ENCODE measurements at regions not wholly inside any gene's neighbourhood (a gene's known extent, or its start where the extent isn't known, plus 50 kb on each side); places are given as distances from the start of the nearest gene placed in this dataset.
"Not testable (repeated sequence)": the region's sequence is repeated elsewhere in the genome, so short reads cannot be mapped to it uniquely, and the experiment has no call there.

DNA sequence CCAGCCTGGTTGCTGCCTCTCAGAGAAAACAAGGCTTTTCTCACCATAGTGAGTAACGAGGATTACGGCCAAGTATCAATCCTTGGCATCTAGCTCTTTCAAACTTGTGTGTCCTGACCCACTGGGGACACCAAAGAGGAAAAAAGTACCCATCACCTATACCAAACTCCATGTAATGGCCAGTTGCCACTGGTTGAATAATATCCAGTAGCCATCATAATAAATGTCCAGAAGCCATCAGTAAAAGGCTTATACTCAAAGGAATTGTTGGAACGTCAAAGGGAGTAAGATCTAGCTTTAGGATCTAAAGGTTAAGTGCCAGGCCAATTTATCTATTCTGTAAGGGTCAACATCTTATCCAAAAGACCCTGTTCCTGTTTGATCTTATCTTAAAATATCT lies 91.1 kb downstream of the PTPRS start:
- DNase-seq, result no peak
- H3K4me1 ChIP-seq (ENCODE audit: control insufficient read depth, insufficient read depth, low read length), result peaks cover 4% of the 10 kb centered on the region
- H3K27me3 ChIP-seq (ENCODE audit: control insufficient read depth, insufficient read depth, low read length), result no peaks in the 10 kb centered on the region
- H3K27ac ChIP-seq (ENCODE audit: low read length), result no peak overlapping the region
- H3K36me3 ChIP-seq (ENCODE audit: control insufficient read depth, insufficient read depth, low read length), result peaks cover 26% of the 10 kb centered on the region
- H3K4me3 ChIP-seq (ENCODE audit: low read length), result no peak overlapping the region
- peaks cover 2% of the 10 kb centered on the region for H3K9me3 ChIP-seq (replicated peaks; ENCODE audit: control insufficient read depth, low read depth, low read length)
- 100% methylated on average over 1 of the region's 3 CpGs for WGBS (ENCODE audit: insufficient coverage)

DNA sequence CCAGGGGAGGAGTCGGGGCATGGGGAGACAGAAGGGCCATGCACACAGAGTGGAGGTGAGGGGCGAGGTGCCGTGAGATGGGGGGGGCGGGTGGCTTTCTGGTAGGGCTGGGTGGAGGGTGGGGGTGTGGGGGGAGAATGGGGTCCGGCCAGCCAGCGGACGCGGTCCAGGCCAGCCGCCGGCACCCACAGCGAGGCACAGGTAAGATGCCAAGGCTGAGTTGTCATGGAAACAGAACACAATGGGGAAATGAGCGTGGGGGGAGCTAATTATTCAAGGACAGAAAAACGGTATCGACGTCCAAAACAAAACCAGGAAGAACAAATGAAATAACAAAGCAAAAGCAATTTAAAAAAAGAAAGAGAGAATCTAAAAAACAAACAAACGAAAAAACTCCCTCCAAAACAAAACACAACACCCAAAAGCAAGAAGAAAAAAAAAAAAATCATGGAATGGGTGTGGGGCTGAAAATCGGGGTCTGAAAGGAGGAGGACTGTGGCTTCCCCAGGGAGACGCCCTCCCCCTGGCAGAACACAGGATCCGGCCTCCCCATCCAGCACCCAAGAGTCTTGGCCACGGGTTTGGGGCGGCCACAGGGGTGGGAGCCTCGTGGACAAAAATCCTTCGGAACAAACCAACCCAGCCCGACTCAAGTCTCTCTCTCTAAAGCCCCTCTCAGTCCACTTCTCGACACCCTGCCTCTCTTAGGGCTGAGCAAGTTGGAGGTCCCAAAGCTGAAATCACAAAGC lies 92.5 kb downstream of the PTPRS start:
- WGBS (ENCODE audit: insufficient coverage), result 86% methylated on average over 14 of the region's 25 CpGs
- no peak for DNase-seq
- peaks cover 1% of the 10 kb centered on the region for H3K4me1 ChIP-seq (ENCODE audit: control insufficient read depth, insufficient read depth, low read length)
- H3K9me3 ChIP-seq (replicated peaks; ENCODE audit: control insufficient read depth, low read depth, low read length), result no peaks in the 10 kb centered on the region
- H3K4me3 ChIP-seq (ENCODE audit: low read length), result no peak overlapping the region
- peaks cover 35% of the 10 kb centered on the region for H3K36me3 ChIP-seq (ENCODE audit: control insufficient read depth, insufficient read depth, low read length)
- no peak overlapping the region for H3K27ac ChIP-seq (ENCODE audit: low read length)
- H3K27me3 ChIP-seq (ENCODE audit: control insufficient read depth, insufficient read depth, low read length), result no peaks in the 10 kb centered on the region

DNA sequence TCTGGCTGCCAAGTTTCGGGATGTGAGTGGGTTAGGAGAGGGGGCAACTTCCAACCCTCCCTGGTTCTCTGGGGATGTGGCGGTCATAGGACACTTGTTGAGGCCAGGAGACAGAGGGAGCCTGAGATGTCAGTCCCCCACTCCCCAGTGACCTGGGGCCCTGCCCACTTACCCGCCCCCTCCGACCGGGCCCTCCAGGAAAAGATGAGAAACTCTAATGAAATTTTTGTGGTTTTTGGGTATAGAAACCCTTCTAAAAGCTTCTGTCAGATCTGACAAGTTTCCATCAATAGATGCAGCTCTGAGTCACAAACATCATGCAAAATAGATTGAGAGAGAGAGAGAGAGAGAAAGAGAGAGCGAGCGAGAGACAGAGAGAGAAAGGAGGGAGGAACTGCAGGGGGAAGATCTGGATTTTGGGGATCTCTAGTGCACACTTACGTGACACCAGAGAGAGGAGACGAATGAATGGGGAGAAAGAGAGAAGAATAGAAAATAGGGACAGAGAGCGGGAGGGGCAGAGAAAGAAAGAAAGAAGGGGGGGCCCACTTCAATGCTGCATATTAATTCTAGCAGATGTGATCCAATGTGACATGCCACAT lies 94.0 kb downstream of the PTPRS start:
- Histone ChIP-seq H3K4me1 (ENCODE audit: control insufficient read depth, insufficient read depth, low read length) (no peaks in the 10 kb centered on the region), H3K27ac (ENCODE audit: low read length) (no peak overlapping the region), H3K4me3 (ENCODE audit: low read length) (no peak overlapping the region), H3K27me3 (ENCODE audit: control insufficient read depth, insufficient read depth, low read length) (no peaks in the 10 kb centered on the region), H3K36me3 (ENCODE audit: control insufficient read depth, insufficient read depth, low read length) (peaks cover 44% of the 10 kb centered on the region), H3K9me3 (replicated peaks; ENCODE audit: control insufficient read depth, low read depth, low read length) (no peaks in the 10 kb centered on the region)
- 78% methylated on average over 4 of the region's 10 CpGs for WGBS (ENCODE audit: insufficient coverage)
- DNase-seq, result no peak

DNA sequence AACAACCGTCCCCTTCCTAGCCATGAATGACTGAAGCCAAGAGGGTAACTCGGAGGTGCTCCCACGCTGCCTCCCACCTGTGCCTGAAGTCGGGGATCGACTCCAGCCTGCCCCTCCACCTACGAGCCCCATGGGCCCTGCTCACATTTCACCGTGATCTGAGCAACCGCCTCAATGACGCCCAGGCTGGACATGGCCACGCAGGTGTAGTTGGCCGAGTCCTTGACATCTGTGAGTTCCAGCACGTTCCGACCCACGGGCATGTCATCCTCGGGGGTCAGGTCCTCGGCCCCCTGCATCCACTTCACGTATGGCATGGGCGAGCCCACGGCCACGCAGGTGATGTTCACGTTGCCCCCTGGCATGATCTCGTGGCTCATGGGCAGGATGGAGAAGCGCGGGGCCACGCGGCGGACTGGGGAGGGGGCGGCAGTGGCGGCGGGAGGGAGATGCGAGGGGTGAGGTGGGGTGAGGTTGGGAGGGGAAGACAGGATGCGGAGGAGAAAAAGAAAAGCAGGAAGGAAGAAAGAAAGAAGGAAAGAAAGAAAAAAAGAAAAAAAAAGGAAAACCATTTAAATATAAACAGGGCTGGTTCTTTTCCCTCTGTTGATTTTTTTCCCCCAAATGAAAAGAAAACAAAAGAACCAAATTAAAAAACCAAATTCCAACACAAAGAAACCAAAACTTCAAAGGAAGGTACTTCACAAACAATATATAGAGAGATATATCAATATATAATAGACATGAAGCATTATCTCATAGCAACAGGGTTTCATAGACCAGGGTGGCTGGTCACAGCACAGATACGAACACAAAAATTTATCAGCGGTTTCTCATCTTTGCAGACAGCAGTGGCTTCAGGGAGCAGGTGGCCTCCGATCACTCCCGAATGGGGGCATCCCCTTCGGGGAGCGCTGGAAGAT lies 94.7 kb downstream of the PTPRS start:
- DNase-seq, result no peak
- WGBS (ENCODE audit: insufficient coverage), result 89% methylated on average over 29 of the region's 38 CpGs
- Histone ChIP-seq H3K36me3 (ENCODE audit: control insufficient read depth, insufficient read depth, low read length) (peaks cover 47% of the 10 kb centered on the region), H3K9me3 (replicated peaks; ENCODE audit: control insufficient read depth, low read depth, low read length) (no peaks in the 10 kb centered on the region), H3K27me3 (ENCODE audit: control insufficient read depth, insufficient read depth, low read length) (no peaks in the 10 kb centered on the region), H3K27ac (ENCODE audit: low read length) (no peak overlapping the region), H3K4me1 (ENCODE audit: control insufficient read depth, insufficient read depth, low read length) (no peaks in the 10 kb centered on the region), H3K4me3 (ENCODE audit: low read length) (no peak overlapping the region)

DNA sequence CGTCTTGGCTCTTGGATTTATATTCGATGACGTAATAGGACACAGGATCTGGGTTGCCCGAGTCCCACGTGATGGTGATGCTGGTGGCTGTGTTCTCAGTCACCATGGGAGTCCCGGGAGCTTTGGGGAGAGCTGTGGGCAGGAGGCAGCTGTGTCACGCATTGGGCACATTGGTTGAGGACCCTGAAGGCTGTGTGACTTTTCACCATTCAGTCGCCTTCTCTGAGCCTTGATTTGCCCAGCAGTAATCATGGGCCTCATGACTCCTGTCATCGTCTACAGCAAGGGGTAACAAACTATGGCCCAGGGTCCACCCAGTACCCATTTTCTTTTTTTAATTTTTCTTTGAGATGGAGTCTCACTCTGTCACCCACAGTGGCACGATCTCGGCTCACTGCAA lies 96.3 kb downstream of the PTPRS start:
- DNase-seq, result no peak
- 98% methylated on average over 9 of the region's 11 CpGs for WGBS (ENCODE audit: insufficient coverage)
- H3K4me1 ChIP-seq (ENCODE audit: control insufficient read depth, insufficient read depth, low read length), result no peaks in the 10 kb centered on the region
- no peak overlapping the region for H3K27ac ChIP-seq (ENCODE audit: low read length)
- no peaks in the 10 kb centered on the region for H3K27me3 ChIP-seq (ENCODE audit: control insufficient read depth, insufficient read depth, low read length)
- H3K36me3 ChIP-seq (ENCODE audit: control insufficient read depth, insufficient read depth, low read length), result peaks cover 50% of the 10 kb centered on the region
- H3K4me3 ChIP-seq (ENCODE audit: low read length), result no peak overlapping the region
- no peaks in the 10 kb centered on the region for H3K9me3 ChIP-seq (replicated peaks; ENCODE audit: control insufficient read depth, low read depth, low read length)

DNA sequence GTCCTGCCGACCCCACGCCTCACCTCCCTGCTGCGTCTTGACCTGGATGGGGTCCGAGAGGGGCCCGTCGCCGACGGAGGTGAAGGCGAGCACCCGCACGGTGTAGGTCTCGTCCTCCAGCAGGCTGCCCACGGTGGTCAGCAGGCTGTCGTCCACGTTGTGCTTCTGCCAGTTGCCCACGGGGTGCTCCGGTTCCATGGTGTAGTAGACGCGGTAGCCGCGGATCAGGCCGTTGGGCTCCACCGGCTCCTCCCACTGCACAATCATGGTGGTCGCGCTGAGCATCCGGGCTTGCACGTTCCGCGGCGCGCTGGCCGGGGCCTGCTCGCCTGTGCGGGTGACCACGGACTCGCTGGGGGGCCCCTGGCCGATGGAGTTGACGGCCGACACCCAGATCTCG lies 96.7 kb downstream of the PTPRS start:
- no peak overlapping the region for H3K4me3 ChIP-seq (ENCODE audit: low read length)
- H3K9me3 ChIP-seq (replicated peaks; ENCODE audit: control insufficient read depth, low read depth, low read length), result no peaks in the 10 kb centered on the region
- no peaks in the 10 kb centered on the region for H3K4me1 ChIP-seq (ENCODE audit: control insufficient read depth, insufficient read depth, low read length)
- 97% methylated on average over 35 of the region's 40 CpGs for WGBS (ENCODE audit: insufficient coverage)
- peaks cover 49% of the 10 kb centered on the region for H3K36me3 ChIP-seq (ENCODE audit: control insufficient read depth, insufficient read depth, low read length)
- H3K27me3 ChIP-seq (ENCODE audit: control insufficient read depth, insufficient read depth, low read length), result no peaks in the 10 kb centered on the region
- DNase-seq, result no peak
- no peak overlapping the region for H3K27ac ChIP-seq (ENCODE audit: low read length)

DNA sequence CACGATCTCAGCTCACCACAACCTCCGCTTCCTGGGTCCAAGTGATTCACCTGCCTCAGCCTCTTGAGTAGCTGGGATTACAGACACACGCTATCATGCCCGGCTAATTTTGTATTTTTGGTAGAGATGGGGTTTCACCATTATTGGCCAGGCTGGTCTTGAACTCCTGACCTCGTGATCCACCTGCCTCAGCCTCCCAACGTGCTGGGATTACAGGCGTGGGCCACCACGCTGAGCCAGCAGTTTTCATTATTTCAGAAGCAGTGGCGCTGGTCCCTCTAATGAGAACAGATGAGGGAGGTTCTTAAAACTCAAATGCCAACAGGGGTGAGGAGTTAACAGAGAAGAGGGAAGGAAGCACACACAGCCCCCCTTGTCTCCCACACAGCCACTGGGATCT lies 98.7 kb downstream of the PTPRS start:
- H3K27me3 ChIP-seq (ENCODE audit: control insufficient read depth, insufficient read depth, low read length); H3K4me1 ChIP-seq (ENCODE audit: control insufficient read depth, insufficient read depth, low read length); DNase-seq; H3K9me3 ChIP-seq (replicated peaks; ENCODE audit: control insufficient read depth, low read depth, low read length); H3K4me3 ChIP-seq (ENCODE audit: low read length); H3K27ac ChIP-seq (ENCODE audit: low read length): not testable (repeated sequence)
- 89% methylated on average over 5 of the region's 9 CpGs for WGBS (ENCODE audit: insufficient coverage)
- peaks cover 56% of the 10 kb centered on the region for H3K36me3 ChIP-seq (ENCODE audit: control insufficient read depth, insufficient read depth, low read length)

DNA sequence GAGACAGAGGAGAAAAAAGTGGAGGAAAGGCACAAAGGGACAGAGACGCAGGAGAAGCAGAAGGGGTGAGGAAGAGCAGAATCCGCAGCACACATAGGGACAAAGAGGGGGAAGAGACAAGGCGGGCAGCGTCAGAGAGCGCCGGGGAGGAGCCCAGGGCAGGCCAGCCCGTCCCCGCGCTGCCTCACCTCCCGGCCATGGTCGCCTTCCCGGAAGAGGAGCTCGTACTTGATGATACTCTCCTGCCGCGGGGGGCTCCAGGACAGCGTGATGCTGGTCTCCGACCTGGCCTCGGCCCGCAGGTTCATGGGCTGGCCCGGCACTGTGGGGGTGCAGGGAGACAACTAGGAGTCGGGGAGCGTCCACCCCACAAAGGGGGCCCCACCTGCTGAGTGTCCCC lies 100.6 kb downstream of the PTPRS start:
- Histone ChIP-seq H3K4me1 (ENCODE audit: control insufficient read depth, insufficient read depth, low read length) (no peaks in the 10 kb centered on the region), H3K36me3 (ENCODE audit: control insufficient read depth, insufficient read depth, low read length) (peaks cover 58% of the 10 kb centered on the region), H3K9me3 (replicated peaks; ENCODE audit: control insufficient read depth, low read depth, low read length) (no peaks in the 10 kb centered on the region), H3K4me3 (ENCODE audit: low read length) (no peak overlapping the region), H3K27me3 (ENCODE audit: control insufficient read depth, insufficient read depth, low read length) (no peaks in the 10 kb centered on the region), H3K27ac (ENCODE audit: low read length) (no peak overlapping the region)
- 85% methylated on average over 22 of the region's 22 CpGs for WGBS (ENCODE audit: insufficient coverage)
- no peak for DNase-seq

DNA sequence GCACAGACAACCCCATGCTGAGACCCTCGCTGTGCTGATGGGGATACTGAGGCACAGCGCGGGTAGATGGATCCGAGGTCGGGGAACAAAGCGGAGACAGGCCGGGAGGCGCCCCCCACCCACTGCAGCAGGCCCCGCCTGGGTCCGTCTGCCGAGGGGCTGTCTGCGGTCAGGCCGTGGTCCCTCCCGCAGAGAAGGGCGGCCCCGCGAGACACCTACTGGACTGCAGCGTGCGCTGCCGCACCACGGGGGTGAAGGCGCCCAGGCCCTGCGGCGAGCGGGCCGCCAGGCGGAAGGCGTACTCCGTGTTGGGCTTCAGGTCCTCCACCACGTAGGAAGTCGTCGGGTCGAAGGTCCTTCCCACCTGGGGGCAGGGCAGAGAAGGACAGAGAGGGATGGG lies 101.9 kb downstream of the PTPRS start:
- WGBS (ENCODE audit: insufficient coverage), result 89% methylated on average over 33 of the region's 33 CpGs
- no peaks in the 10 kb centered on the region for H3K9me3 ChIP-seq (replicated peaks; ENCODE audit: control insufficient read depth, low read depth, low read length)
- no peak for DNase-seq
- H3K27me3 ChIP-seq (ENCODE audit: control insufficient read depth, insufficient read depth, low read length), result no peaks in the 10 kb centered on the region
- no peak overlapping the region for H3K4me3 ChIP-seq (ENCODE audit: low read length)
- H3K27ac ChIP-seq (ENCODE audit: low read length), result no peak overlapping the region
- H3K36me3 ChIP-seq (ENCODE audit: control insufficient read depth, insufficient read depth, low read length), result peaks cover 51% of the 10 kb centered on the region
- H3K4me1 ChIP-seq (ENCODE audit: control insufficient read depth, insufficient read depth, low read length), result no peaks in the 10 kb centered on the region

DNA sequence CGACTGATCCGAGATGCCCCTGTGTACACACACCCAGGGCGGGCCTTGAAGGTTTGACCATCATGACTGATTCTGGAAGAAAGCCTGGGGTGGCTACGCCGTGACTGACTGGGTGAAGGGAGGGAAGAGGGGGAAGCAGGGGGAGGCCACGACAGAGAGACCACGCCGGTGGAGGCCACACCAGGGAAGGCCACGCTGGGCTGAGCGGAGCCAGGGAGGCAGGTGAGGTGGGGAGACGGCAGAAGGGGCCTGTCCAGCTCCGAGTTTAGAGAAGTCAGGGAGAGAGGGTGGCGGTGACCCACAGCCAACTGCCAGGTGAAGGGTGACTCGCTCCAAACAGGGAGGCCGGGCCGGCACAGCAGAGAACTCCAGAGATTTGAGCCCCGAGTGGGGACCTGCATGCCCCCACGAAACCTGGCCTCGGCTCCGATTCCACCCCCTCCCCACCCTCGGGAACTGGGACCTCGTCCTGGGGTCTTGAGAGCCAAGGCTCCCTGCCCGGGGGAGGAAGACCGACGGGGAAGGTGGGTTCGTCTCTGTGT lies 102.6 kb downstream of the PTPRS start:
- Histone ChIP-seq H3K4me3 (ENCODE audit: low read length) (no peak overlapping the region), H3K27me3 (ENCODE audit: control insufficient read depth, insufficient read depth, low read length) (no peaks in the 10 kb centered on the region), H3K36me3 (ENCODE audit: control insufficient read depth, insufficient read depth, low read length) (peaks cover 46% of the 10 kb centered on the region), H3K4me1 (ENCODE audit: control insufficient read depth, insufficient read depth, low read length) (no peaks in the 10 kb centered on the region), H3K9me3 (replicated peaks; ENCODE audit: control insufficient read depth, low read depth, low read length) (no peaks in the 10 kb centered on the region), H3K27ac (ENCODE audit: low read length) (no peak overlapping the region)
- no peak for DNase-seq
- WGBS (ENCODE audit: insufficient coverage), result 91% methylated on average over 23 of the region's 26 CpGs
